ENCODE measurements at regions not wholly inside any gene's neighbourhood (a gene's known extent, or its start where the extent isn't known, plus 50 kb on each side); places are given as distances from the start of the nearest gene placed in this dataset.

GRCh38 chr7:113314594-113314993 lies 196.2 kb upstream of the SMIM30 start:
- TF ChIP-seq CTCF (IDR thresholded peaks at IDR 0.05), result no peak
- no peak for TF ChIP-seq POLR2AphosphoS5 (IDR thresholded peaks at IDR 0.05; ENCODE audit: insufficient read depth in 1 of 2, low read depth in 1 of 2)
